NCI-H187 (cell line): ENCODE measurements at regions not wholly inside any gene's neighbourhood (a gene's known extent, or its start where the extent isn't known, plus 50 kb on each side); places are given as distances from the start of the nearest gene placed in this dataset.

Experiments
- DNase-seq, 2 experiments: peaks; one replicate each; lab custom pipeline; 2025; lab: John Stamatoyannopoulos, UW

- DNase-seq = peak; percentile 1 to 19
Observed at GRCh38 chr3:10738688-10739372, 77.2 kb upstream of the SLC6A11 start.

GRCh38 chr3:10740954-10741353 is 75.1 kb upstream of the SLC6A11 start:
- no peak for DNase-seq

- no peak for DNase-seq
Observed at GRCh38 chr3:10741891-10742671, 73.9 kb upstream of the SLC6A11 start.

GRCh38 chr3:10743366-10744097 is 72.5 kb upstream of the SLC6A11 start:
- no peak for DNase-seq

- DNase-seq = no peak
Observed at GRCh38 chr3:10744098-10744465, 71.9 kb upstream of the SLC6A11 start.

GRCh38 chr3:10745392-10745791 is 70.6 kb upstream of the SLC6A11 start:
- DNase-seq = no peak

- no peak for DNase-seq
Observed at GRCh38 chr3:10746001-10746400, 70.0 kb upstream of the SLC6A11 start.

GRCh38 chr3:10746684-10747083 is 69.3 kb upstream of the SLC6A11 start:
- DNase-seq = no peak

GRCh38 chr3:10747341-10747740 is 68.7 kb upstream of the SLC6A11 start:
- no peak for DNase-seq

GRCh38 chr3:10748040-10748439 is 68.0 kb upstream of the SLC6A11 start:
- DNase-seq = no peak

GRCh38 chr3:10753964-10754363 is 62.1 kb upstream of the SLC6A11 start:
- DNase-seq = no peak

GRCh38 chr3:10756546-10756945 is 59.5 kb upstream of the SLC6A11 start:
- DNase-seq = no peak

- DNase-seq = no peak
Observed at GRCh38 chr3:10757021-10757820, 58.8 kb upstream of the SLC6A11 start.

GRCh38 chr3:10757821-10758130 is 58.3 kb upstream of the SLC6A11 start:
- DNase-seq = no peak

- peak in 1 of 2 experiments; percentile 1 for DNase-seq
Observed at GRCh38 chr3:10758304-10759037, 57.6 kb upstream of the SLC6A11 start.

GRCh38 chr3:10759495-10759894 is 56.5 kb upstream of the SLC6A11 start:
- no peak for DNase-seq

GRCh38 chr3:10760199-10760598 is 55.8 kb upstream of the SLC6A11 start:
- DNase-seq = no peak

GRCh38 chr3:10761583-10761982 is 54.4 kb upstream of the SLC6A11 start:
- no peak for DNase-seq

- no peak for DNase-seq
Observed at GRCh38 chr3:10762116-10762515, 53.9 kb upstream of the SLC6A11 start.

GRCh38 chr3:10762611-10763247 is 53.3 kb upstream of the SLC6A11 start:
- no peak for DNase-seq

GRCh38 chr3:10763248-10763620 is 52.8 kb upstream of the SLC6A11 start:
- DNase-seq = no peak
